ENCODE measurements at regions not wholly inside any gene's neighbourhood (a gene's known extent, or its start where the extent isn't known, plus 50 kb on each side); places are given as distances from the start of the nearest gene placed in this dataset.
A peak's percentile ranks its signal among the peaks of the same experiment; 100 is the strongest.
"Not testable (repeated sequence)": the region's sequence is repeated elsewhere in the genome, so short reads cannot be mapped to it uniquely, and the experiment has no call there.

GRCh38 chr12:70008944-70009343 is 183.9 kb downstream of the MYRFL start:
- DNase-seq, result no peak

- DNase-seq, result no peak
Measured at GRCh38 chr12:70011353-70011752, 186.3 kb downstream of the MYRFL start.

- not testable (repeated sequence) for DNase-seq
Measured at GRCh38 chr12:70013016-70013415, 188.0 kb downstream of the MYRFL start.

GRCh38 chr12:70028515-70028914 is 203.5 kb downstream of the MYRFL start:
- no peak for DNase-seq

GRCh38 chr12:70028918-70029317 is 203.9 kb downstream of the MYRFL start:
- no peak for DNase-seq

- no peak for DNase-seq
Measured at GRCh38 chr12:70031046-70031445, 206.0 kb downstream of the MYRFL start.

- no peak for DNase-seq
Measured at GRCh38 chr12:70032076-70032475, 207.0 kb downstream of the MYRFL start.

GRCh38 chr12:70033310-70033709 is 208.3 kb downstream of the MYRFL start:
- DNase-seq, result no peak

GRCh38 chr12:70040141-70040540 is 203.1 kb upstream of the CNOT2 start:
- peak; percentile 6 for DNase-seq

GRCh38 chr12:70042675-70043074 is 200.6 kb upstream of the CNOT2 start:
- no peak for DNase-seq

- DNase-seq, result no peak
Measured at GRCh38 chr12:70043490-70044138, 199.6 kb upstream of the CNOT2 start.

- no peak for DNase-seq
Measured at GRCh38 chr12:70044167-70044566, 199.1 kb upstream of the CNOT2 start.

GRCh38 chr12:70045036-70045435 is 198.2 kb upstream of the CNOT2 start:
- no peak for DNase-seq

- DNase-seq, result no peak
Measured at GRCh38 chr12:70045514-70045913, 197.7 kb upstream of the CNOT2 start.

GRCh38 chr12:70048521-70049250 is 194.5 kb upstream of the CNOT2 start:
- DNase-seq, result no peak

- DNase-seq, result no peak
Measured at GRCh38 chr12:70049596-70050360, 193.5 kb upstream of the CNOT2 start.

- no peak for DNase-seq
Measured at GRCh38 chr12:70052476-70052875, 190.8 kb upstream of the CNOT2 start.

- DNase-seq, result peak; percentile 68
Measured at GRCh38 chr12:70052931-70053497, 190.2 kb upstream of the CNOT2 start.

- DNase-seq, result no peak
Measured at GRCh38 chr12:70059373-70059772, 183.9 kb upstream of the CNOT2 start.

- no peak for DNase-seq
Measured at GRCh38 chr12:70060634-70061033, 182.6 kb upstream of the CNOT2 start.

- DNase-seq, result no peak
Measured at GRCh38 chr12:70068743-70069142, 174.5 kb upstream of the CNOT2 start.

GRCh38 chr12:70069221-70070105 is 173.8 kb upstream of the CNOT2 start:
- no peak for DNase-seq

Measured in EL (cell line).